ENCODE measurements at regions not wholly inside any gene's neighbourhood (a gene's known extent, or its start where the extent isn't known, plus 50 kb on each side); places are given as distances from the start of the nearest gene placed in this dataset.
"Not testable (repeated sequence)": the region's sequence is repeated elsewhere in the genome, so short reads cannot be mapped to it uniquely, and the experiment has no call there.

GRCh38 chr13:99101831-99102230 lies 98.8 kb upstream of the UBAC2 start:
- in situ Hi-C loops (cut with HindIII; ENCODE audit: low pct_unique_long_range_greater_than_20kb, low sequenced_read_pairs); DNase-seq (ENCODE audit: low read depth): not testable (repeated sequence)

DNA sequence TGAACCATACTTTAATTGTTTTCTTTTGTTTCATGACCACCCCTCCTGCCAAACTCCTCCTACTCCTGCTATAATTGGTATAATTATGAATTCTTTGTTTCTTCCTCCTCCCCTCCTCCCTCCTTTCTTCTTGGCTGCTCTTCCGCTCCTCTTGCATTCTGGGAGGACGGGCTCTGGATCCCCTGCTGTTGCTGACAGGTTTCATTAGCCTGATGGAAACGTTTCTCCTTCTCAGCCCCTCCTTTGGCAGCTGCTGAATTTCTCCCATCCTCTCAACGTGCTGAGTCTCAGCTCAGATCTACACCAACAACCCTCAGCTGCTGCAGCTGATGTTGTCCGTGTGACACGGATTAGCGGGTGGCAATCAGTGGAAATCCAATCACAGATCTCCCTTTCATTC lies 97.1 kb upstream of the UBAC2 start:
- DNase-seq (ENCODE audit: low read depth) = no peak
- in situ Hi-C loops (cut with HindIII; ENCODE audit: low pct_unique_long_range_greater_than_20kb, low sequenced_read_pairs) = no loop called here

- no peak for DNase-seq (ENCODE audit: low read depth)
- in situ Hi-C loops (cut with HindIII; ENCODE audit: low pct_unique_long_range_greater_than_20kb, low sequenced_read_pairs) = no loop called here
Observed at GRCh38 chr13:99104396-99104795, 96.3 kb upstream of the UBAC2 start.

DNA sequence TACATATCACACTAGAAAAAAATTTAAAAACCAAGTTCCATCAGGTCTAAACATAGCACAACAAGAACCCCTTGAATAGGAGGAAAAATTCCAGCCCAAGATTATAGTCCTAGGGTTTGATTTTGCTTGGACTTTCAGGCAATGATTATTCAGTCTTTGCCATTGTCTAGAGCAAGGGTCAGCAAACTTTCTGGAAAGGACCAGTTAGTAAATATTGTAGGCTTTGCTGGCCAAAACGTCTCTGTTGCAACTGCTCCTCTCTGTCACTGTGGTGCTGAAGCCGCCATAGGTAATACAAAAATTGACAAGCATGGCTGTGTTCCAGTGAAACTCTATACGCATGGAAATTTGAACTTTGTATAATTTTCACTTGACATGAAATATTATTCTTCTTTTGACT lies 95.5 kb upstream of the UBAC2 start:
- DNase-seq (ENCODE audit: low read depth) = no peak
- in situ Hi-C loops (cut with HindIII; ENCODE audit: low pct_unique_long_range_greater_than_20kb, low sequenced_read_pairs) = no loop called here

- no peak for DNase-seq (ENCODE audit: low read depth)
- in situ Hi-C loops (cut with HindIII; ENCODE audit: low pct_unique_long_range_greater_than_20kb, low sequenced_read_pairs) = no loop called here
Observed at GRCh38 chr13:99113351-99113750, 87.3 kb upstream of the UBAC2 start.

DNA sequence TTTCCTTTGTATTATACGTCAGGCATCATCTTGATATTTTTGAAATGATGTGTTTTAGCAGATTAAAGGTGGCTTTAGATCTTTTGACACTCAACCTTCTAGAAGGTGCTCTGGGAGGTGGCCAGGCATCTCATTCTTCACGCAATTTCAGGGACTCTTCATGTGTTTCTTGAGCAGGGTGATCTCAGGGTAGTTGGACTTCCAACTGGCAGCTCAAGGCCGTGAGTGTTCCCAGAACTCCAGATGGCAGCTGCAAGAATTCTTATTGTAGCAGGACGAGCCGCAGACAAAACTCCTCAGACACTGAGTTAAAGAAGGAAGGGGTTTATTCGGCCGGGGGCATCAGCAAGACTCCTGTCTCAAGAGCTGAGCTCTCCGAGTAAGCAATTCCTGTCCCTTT lies 82.5 kb upstream of the UBAC2 start:
- no peak for DNase-seq (ENCODE audit: low read depth)
- in situ Hi-C loops (cut with HindIII; ENCODE audit: low pct_unique_long_range_greater_than_20kb, low sequenced_read_pairs) = no loop called here

DNA sequence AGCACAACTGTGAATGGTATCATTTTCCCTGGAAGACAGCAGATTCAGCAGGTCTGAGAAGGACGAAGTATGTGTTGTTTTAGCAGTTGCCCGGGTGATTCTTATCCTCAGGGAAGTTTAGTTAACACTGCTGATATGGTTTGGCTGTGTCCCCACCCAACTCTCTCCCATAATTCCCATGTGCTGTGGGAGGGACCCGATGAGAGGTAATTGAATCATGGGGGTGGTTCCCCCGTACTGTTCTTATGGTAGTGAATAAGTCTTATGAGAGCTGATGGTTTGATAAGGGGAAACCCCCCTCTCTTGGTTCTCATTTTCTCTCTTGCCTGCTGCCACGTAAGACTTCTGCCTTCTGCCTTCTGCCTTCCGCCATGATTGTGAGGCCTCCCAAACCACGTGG lies 81.0 kb upstream of the UBAC2 start:
- DNase-seq (ENCODE audit: low read depth) = peak; percentile 4

GRCh38 chr13:99120751-99121150 lies 79.9 kb upstream of the UBAC2 start:
- no peak for DNase-seq (ENCODE audit: low read depth)
- in situ Hi-C loops (cut with HindIII; ENCODE audit: low pct_unique_long_range_greater_than_20kb, low sequenced_read_pairs) = no loop called here

More for the DNA sequence above, 81.0 kb upstream of the UBAC2 start:
- in situ Hi-C loops (cut with HindIII; ENCODE audit: low pct_unique_long_range_greater_than_20kb, low sequenced_read_pairs) = no loop called here

DNA sequence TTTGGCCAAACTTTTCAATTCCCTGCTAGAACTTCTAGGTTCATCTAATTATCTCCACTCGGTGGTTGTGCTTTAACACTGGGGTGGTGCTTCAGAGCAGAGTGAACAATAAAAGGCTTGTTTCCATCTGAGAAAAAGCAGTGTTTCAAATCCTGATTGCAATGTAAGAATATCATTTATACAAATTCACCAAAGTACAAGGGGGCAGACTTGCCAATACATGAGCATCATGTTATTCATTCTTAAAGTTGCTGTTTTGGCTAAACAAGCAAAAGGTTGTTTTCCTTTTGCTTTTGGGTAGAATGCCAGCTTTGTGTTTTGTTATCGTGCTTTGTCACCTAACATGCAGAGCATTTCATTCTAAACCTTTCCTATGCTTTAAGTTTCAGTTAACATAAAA lies 78.5 kb upstream of the UBAC2 start:
- in situ Hi-C loops (cut with HindIII; ENCODE audit: low pct_unique_long_range_greater_than_20kb, low sequenced_read_pairs) = no loop called here
- no peak for DNase-seq (ENCODE audit: low read depth)

GRCh38 chr13:99123101-99124045 lies 77.3 kb upstream of the UBAC2 start:
- DNase-seq (ENCODE audit: low read depth) = peak; percentile 30

GRCh38 chr13:99124046-99124400 lies 76.6 kb upstream of the UBAC2 start:
- no peak for DNase-seq (ENCODE audit: low read depth)
- in situ Hi-C loops (cut with HindIII; ENCODE audit: low pct_unique_long_range_greater_than_20kb, low sequenced_read_pairs) = no loop called here

More at GRCh38 chr13:99123101-99124045, 77.3 kb upstream of the UBAC2 start:
- in situ Hi-C loops (cut with HindIII; ENCODE audit: low pct_unique_long_range_greater_than_20kb, low sequenced_read_pairs) = no loop called here

DNA sequence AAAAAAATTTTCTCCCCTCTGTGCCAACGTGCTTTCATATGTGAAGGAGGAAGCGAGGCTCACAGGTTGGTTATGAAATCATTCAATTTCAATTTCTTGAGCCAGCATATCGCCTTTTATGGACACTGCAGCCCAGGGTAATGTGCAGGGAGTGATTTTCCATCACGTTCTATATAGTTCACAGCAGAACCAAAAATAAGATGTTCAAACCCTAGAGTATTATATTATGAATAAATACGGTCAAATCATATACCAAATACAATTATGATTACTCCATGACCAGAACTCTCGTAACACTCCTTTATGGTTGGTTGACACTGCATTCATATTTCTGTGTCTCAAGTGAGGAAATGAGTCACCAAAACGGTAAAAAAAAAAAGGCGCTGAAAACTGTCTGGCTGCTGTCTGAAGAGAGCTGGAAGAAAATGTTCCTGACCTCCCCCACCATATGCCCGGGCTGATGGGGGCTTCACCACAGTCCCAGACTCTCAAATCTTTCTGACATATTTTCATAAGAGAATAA lies 75.8 kb upstream of the UBAC2 start:
- in situ Hi-C loops (cut with HindIII; ENCODE audit: low pct_unique_long_range_greater_than_20kb, low sequenced_read_pairs) = no loop called here
- DNase-seq (ENCODE audit: low read depth) = peak; percentile 26

DNA sequence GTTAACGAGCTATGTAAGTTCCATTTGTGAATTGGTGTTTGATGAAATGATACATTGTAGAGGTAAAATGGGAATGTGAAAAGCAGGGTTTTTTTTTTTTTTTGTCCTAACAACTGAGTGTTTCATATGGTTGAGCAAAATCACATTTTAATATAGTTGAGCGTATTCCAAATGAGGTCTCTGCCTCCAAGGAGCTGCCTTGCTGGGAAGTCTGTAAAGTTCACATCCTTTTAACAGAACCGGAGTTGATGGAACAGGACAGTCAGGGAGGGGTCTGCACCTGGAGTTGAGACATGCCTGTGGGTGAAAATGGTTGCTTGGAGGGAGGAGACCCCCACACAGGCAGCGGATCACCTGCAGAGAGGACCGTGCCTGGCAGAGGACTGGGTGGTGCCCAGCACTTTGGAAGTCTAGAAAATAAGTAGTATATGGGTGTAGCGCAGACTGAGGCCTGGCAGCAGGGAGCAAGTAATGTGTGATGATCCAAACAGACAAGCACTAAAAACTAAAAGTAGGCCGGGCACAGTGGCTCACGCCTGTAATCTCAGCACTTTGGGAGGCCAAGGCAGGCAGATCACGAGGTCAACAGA lies 75.2 kb upstream of the UBAC2 start:
- in situ Hi-C loops (cut with HindIII; ENCODE audit: low pct_unique_long_range_greater_than_20kb, low sequenced_read_pairs) = no loop called here
- DNase-seq (ENCODE audit: low read depth) = no peak

- in situ Hi-C loops (cut with HindIII; ENCODE audit: low pct_unique_long_range_greater_than_20kb, low sequenced_read_pairs) = no loop called here
- no peak for DNase-seq (ENCODE audit: low read depth)
Observed at GRCh38 chr13:99126821-99127220, 73.8 kb upstream of the UBAC2 start.

- DNase-seq (ENCODE audit: low read depth) = no peak
- in situ Hi-C loops (cut with HindIII; ENCODE audit: low pct_unique_long_range_greater_than_20kb, low sequenced_read_pairs) = no loop called here
Observed at GRCh38 chr13:99129050-99129449, 71.6 kb upstream of the UBAC2 start.

DNA sequence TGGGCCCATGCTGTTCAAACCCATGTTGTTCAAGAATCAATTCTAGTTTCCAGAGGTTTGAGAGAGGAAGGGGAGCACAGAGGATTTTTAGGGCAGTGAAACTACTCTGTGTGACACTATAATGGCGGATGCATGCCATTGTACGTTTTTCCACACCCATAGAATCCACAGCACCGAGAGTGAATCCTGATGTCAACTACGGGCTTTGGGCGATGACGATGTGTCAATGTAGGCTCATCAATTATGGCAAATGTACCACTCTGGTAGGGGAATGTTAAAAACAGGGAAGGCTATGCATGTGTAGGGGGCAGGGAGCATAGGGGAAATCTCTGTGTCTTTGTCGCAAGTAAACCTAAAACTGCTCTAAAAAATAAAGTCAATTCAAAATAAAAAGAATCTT lies 70.7 kb upstream of the UBAC2 start:
- DNase-seq (ENCODE audit: low read depth) = no peak
- in situ Hi-C loops (cut with HindIII; ENCODE audit: low pct_unique_long_range_greater_than_20kb, low sequenced_read_pairs) = no loop called here

GRCh38 chr13:99131410-99131809 lies 69.2 kb upstream of the UBAC2 start:
- no peak for DNase-seq (ENCODE audit: low read depth)
- in situ Hi-C loops (cut with HindIII; ENCODE audit: low pct_unique_long_range_greater_than_20kb, low sequenced_read_pairs) = no loop called here

- in situ Hi-C loops (cut with HindIII; ENCODE audit: low pct_unique_long_range_greater_than_20kb, low sequenced_read_pairs) = no loop called here
- no peak for DNase-seq (ENCODE audit: low read depth)
Observed at GRCh38 chr13:99132295-99132835, 68.3 kb upstream of the UBAC2 start.

GRCh38 chr13:99133230-99133629 lies 67.4 kb upstream of the UBAC2 start:
- no peak for DNase-seq (ENCODE audit: low read depth)
- in situ Hi-C loops (cut with HindIII; ENCODE audit: low pct_unique_long_range_greater_than_20kb, low sequenced_read_pairs) = no loop called here
